NT2/D1 (cell line): ENCODE measurements at regions not wholly inside any gene's neighbourhood (a gene's known extent, or its start where the extent isn't known, plus 50 kb on each side); places are given as distances from the start of the nearest gene placed in this dataset.

ENCODE experiments used
- SUZ12 ChIP-seq: IDR thresholded peaks from 2 replicates; pipeline ENCODE4 v1.6.1; 2011; ENCODE audit not compliant: insufficient read length, insufficient read depth; ENCODE audit errors: extremely low read depth
- ZNF274 ChIP-seq: IDR thresholded peaks from 2 replicates; pipeline ENCODE4 v1.6.1; 2011; ENCODE audit warnings: mild to moderate bottlenecking, low read depth, low read length

GRCh38 chr2:161484061-161484460 is 68.0 kb downstream of the TBR1 start:
- TF ChIP-seq ZNF274 (no peak), SUZ12 (no peak)
